GM21786 (cell line): ENCODE measurements at regions not wholly inside any gene's neighbourhood (a gene's known extent, or its start where the extent isn't known, plus 50 kb on each side); places are given as distances from the start of the nearest gene placed in this dataset.

Source experiments
- ATAC-seq: cut with Tn5 transposase; IDR thresholded peaks from one replicate; pipeline ENCODE4 v1.9.1; 2021; ENCODE audit not compliant: unreplicated experiment

GRCh38 chr17:34201767-34202166 is 53.3 kb upstream of the CCL2 start:
- no peak for ATAC-seq

GRCh38 chr17:34203018-34203638 is 52.0 kb upstream of the CCL2 start:
- no peak for ATAC-seq

DNA sequence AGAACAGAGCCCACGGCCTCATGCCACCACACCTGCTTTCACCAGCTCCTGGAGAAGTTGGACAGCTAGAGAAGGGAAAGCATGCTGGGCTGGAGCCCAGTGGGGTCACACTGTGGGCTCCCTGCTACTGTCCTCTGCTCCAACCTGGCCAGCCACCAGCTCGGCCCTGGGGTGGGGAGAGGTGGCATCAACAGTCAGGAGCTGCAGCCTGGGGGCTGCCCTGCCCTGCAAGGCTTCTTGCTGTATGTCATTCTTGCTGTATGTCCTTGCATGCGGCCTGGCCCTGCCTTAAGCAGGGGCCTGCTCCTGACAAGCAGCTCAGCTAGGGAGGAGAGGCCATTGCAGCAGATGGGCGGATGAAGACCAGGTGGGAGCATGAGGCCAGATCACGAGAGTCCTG is 50.7 kb upstream of the CCL2 start:
- ATAC-seq = no peak
